ENCODE measurements at regions not wholly inside any gene's neighbourhood (a gene's known extent, or its start where the extent isn't known, plus 50 kb on each side); places are given as distances from the start of the nearest gene placed in this dataset.

- TF ChIP-seq CTCF (conservative IDR thresholded peaks at IDR 0.05 in 1 of 2, IDR thresholded peaks at IDR 0.05 in 1 of 2; ENCODE audit: low read depth in 1 of 2, low read length in 2 of 2) (no peak), EZH2 (IDR thresholded peaks at IDR 0.05; ENCODE audit: low read length, missing control alignments) (no peak)
Observed at GRCh38 chr6:133759524-133759923, 129.4 kb upstream of the TCF21 start.

Data from fibroblast of lung (primary cell).